ENCODE measurements at regions not wholly inside any gene's neighbourhood (a gene's known extent, or its start where the extent isn't known, plus 50 kb on each side); places are given as distances from the start of the nearest gene placed in this dataset.

GRCh38 chr7:47636433-47637175, 54.7 kb upstream of the TNS3 start:
- Histone ChIP-seq H3K9me3 (replicated peaks) (no peaks in the 10 kb centered on the region), H3K4me1 (peaks cover 21% of the 10 kb centered on the region), H3K36me3 (no peaks in the 10 kb centered on the region), H3K4me3 (no peak overlapping the region), H3K27me3 (ENCODE audit: low read depth) (no peaks in the 10 kb centered on the region), H3K27ac (replicated peaks) (peak overlapping the region; percentile 69)
- peak; percentile 33 for DNase-seq
- no peak for TF ChIP-seq CTCF (IDR thresholded peaks at IDR 0.05; ENCODE audit: borderline replicate concordance)
- intact Hi-C loops (cut with micrococcal nuclease), result no loop called here

GRCh38 chr7:47636081-47636432, 54.1 kb upstream of the TNS3 start:
- TF ChIP-seq CTCF (IDR thresholded peaks at IDR 0.05; ENCODE audit: borderline replicate concordance), result no peak
- Histone ChIP-seq H3K27me3 (ENCODE audit: low read depth) (no peaks in the 10 kb centered on the region), H3K36me3 (no peaks in the 10 kb centered on the region), H3K27ac (replicated peaks) (peak overlapping the region; percentile 69), H3K9me3 (replicated peaks) (no peaks in the 10 kb centered on the region), H3K4me1 (peaks cover 21% of the 10 kb centered on the region), H3K4me3 (no peak overlapping the region)
- intact Hi-C loops (cut with micrococcal nuclease), result no loop called here
- DNase-seq, result no peak

- H3K27me3 ChIP-seq (ENCODE audit: low read depth), result no peaks in the 10 kb centered on the region
- H3K9me3 ChIP-seq (replicated peaks), result no peaks in the 10 kb centered on the region
- TF ChIP-seq CTCF (IDR thresholded peaks at IDR 0.05; ENCODE audit: borderline replicate concordance), result no peak
- intact Hi-C loops (cut with micrococcal nuclease), result no loop called here
- peaks cover 21% of the 10 kb centered on the region for H3K4me1 ChIP-seq
- H3K27ac ChIP-seq (replicated peaks), result peak overlapping the region; percentile 69
- H3K36me3 ChIP-seq, result no peaks in the 10 kb centered on the region
- H3K4me3 ChIP-seq, result no peak overlapping the region
- no peak for DNase-seq
Measured at GRCh38 chr7:47635091-47636080, 53.5 kb upstream of the TNS3 start.

GRCh38 chr7:47634273-47634672, 52.4 kb upstream of the TNS3 start:
- no peak overlapping the region for H3K27ac ChIP-seq (replicated peaks)
- no peaks in the 10 kb centered on the region for H3K36me3 ChIP-seq
- H3K27me3 ChIP-seq (ENCODE audit: low read depth), result no peaks in the 10 kb centered on the region
- intact Hi-C loops (cut with micrococcal nuclease), result no loop called here
- DNase-seq, result no peak
- no peak overlapping the region for H3K4me3 ChIP-seq
- no peak for TF ChIP-seq CTCF (IDR thresholded peaks at IDR 0.05; ENCODE audit: borderline replicate concordance)
- no peaks in the 10 kb centered on the region for H3K9me3 ChIP-seq (replicated peaks)
- H3K4me1 ChIP-seq, result peaks cover 21% of the 10 kb centered on the region

GRCh38 chr7:47633134-47633533, 51.2 kb upstream of the TNS3 start:
- DNase-seq, result no peak
- peaks cover 21% of the 10 kb centered on the region for H3K4me1 ChIP-seq
- TF ChIP-seq CTCF (IDR thresholded peaks at IDR 0.05; ENCODE audit: borderline replicate concordance), result no peak
- no peak overlapping the region for H3K27ac ChIP-seq (replicated peaks)
- no peak overlapping the region for H3K4me3 ChIP-seq
- no peaks in the 10 kb centered on the region for H3K36me3 ChIP-seq
- no peaks in the 10 kb centered on the region for H3K9me3 ChIP-seq (replicated peaks)
- intact Hi-C loops (cut with micrococcal nuclease), result no loop called here
- no peaks in the 10 kb centered on the region for H3K27me3 ChIP-seq (ENCODE audit: low read depth)

Measured in left ventricle myocardium inferior (tissue), 1 donor.